IPS DF 6.9 (cell line): ENCODE measurements at regions not wholly inside any gene's neighbourhood (a gene's known extent, or its start where the extent isn't known, plus 50 kb on each side); places are given as distances from the start of the nearest gene placed in this dataset.

Source experiments
- DNase-seq: peaks from one replicate; pipeline ENCODE4 v3.0.0-alpha.2; 2013; ENCODE audit warnings: low read depth, low spot score
- H3K27ac ChIP-seq: one replicate; pipeline ENCODE4 v1.5.1; 2013; ENCODE audit warnings: low read length, control low read depth
- H3K27me3 ChIP-seq: 2 replicates; pipeline ENCODE4 v1.6.1; 2013; ENCODE audit warnings: mild to moderate bottlenecking, low read length; ENCODE audit not compliant: control insufficient read depth, insufficient read depth
- H3K36me3 ChIP-seq: 2 replicates; pipeline ENCODE4 v1.6.1; 2013; ENCODE audit warnings: low read length; ENCODE audit not compliant: control insufficient read depth, insufficient read depth
- H3K4me1 ChIP-seq: 2 replicates; pipeline ENCODE4 v1.6.1; 2013; ENCODE audit warnings: low read length; ENCODE audit not compliant: control insufficient read depth, insufficient read depth
- H3K4me3 ChIP-seq: 2 replicates; pipeline ENCODE4 v1.5.1; 2013; ENCODE audit warnings: mild to moderate bottlenecking, low read length
- H3K9me3 ChIP-seq: 2 replicates; pipeline ENCODE4 v1.6.1; 2013; ENCODE audit warnings: low read length, inconsistent platforms; ENCODE audit not compliant: control insufficient read depth, insufficient read depth
- WGBS: extraction: QIAGEN DNeasy Blood & Tissue Kit; methylation state at CpG from one replicate; pipeline ENCODE4 v1.1.7; 2013; ENCODE audit warnings: mixed read lengths, missing lambda C conversion rate; ENCODE audit not compliant: insufficient read length, insufficient coverage; 5-methylcytosine and 5-hydroxymethylcytosine counted together

- Histone ChIP-seq H3K9me3 (no peaks in the 10 kb centered on the region), H3K36me3 (no peaks in the 10 kb centered on the region), H3K27me3 (no peaks in the 10 kb centered on the region), H3K4me1 (no peaks in the 10 kb centered on the region), H3K27ac (no peak overlapping the region), H3K4me3 (no peak overlapping the region)
- WGBS: no CpG with 5 or more reads among the region's 4 CpGs
- no peak for DNase-seq
Observed at GRCh38 chr3:148084931-148085330, 612.8 kb upstream of the AGTR1 start.

DNA sequence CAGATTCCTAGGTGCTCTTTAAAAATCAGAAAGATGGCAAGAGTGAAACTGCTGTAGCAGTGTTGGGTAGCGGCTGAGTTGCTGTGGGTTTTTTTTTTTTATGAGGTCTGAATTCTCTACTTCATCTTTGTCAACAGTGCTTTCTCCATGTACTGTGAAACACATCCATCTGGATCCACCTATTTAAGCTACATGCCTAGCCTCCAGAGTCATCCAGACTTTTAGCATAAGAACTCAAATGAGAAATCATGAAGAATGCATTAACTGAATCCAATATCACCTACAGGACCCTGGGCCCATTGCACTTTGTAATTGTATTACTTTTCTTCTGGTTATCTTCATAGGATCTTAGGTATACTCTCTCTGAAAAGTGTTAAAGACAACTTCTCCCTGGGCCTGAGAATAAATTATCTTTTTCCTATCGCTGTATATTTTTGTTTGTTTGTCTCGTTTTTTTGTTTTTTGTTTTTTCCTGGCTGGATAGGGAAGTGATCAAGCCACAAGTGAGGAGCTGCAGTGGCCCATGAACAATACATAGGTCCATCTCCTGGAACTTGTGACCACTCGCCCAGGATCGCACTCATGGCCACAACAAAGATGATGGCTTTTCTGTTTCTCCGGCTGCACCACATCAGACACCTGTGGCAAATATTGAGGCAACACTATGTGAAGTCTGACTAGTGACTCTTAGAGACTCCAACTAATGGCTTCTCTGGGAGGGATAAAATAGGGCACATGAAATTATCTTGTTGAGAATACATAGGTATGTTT lies 609.9 kb upstream of the AGTR1 start:
- H3K4me1 ChIP-seq: no peaks in the 10 kb centered on the region
- H3K9me3 ChIP-seq: no peaks in the 10 kb centered on the region
- H3K4me3 ChIP-seq: no peak overlapping the region
- H3K27me3 ChIP-seq: no peaks in the 10 kb centered on the region
- DNase-seq: no peak
- H3K27ac ChIP-seq: no peak overlapping the region
- H3K36me3 ChIP-seq: no peaks in the 10 kb centered on the region
- WGBS: no CpG with 5 or more reads among the region's 6 CpGs

GRCh38 chr3:148089171-148089570 lies 608.5 kb upstream of the AGTR1 start:
- Histone ChIP-seq H3K27me3 (no peaks in the 10 kb centered on the region), H3K9me3 (no peaks in the 10 kb centered on the region), H3K4me1 (no peaks in the 10 kb centered on the region), H3K27ac (no peak overlapping the region), H3K36me3 (no peaks in the 10 kb centered on the region), H3K4me3 (no peak overlapping the region)
- DNase-seq: no peak

DNA sequence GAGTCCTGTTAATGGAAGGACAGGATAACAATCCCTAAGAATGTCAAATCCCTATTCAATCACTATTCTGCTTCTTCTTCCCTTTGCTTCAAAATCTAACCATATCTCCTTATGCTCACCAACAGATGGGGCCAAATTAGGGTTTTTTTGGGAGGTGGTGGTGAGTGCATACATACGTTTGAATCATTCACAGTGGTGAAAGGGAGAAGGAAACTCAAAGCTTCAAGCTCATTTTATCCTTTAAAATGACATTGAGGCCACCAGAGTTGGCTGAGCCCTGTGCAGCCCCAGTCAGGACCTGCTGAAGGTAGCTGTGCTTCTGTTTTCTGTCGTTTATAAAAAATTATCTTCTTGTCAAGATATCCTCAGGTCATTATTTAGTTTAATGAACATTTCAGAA lies 607.5 kb upstream of the AGTR1 start:
- H3K36me3 ChIP-seq: no peaks in the 10 kb centered on the region
- no CpG with 5 or more reads among the region's 2 CpGs for WGBS
- DNase-seq: no peak
- no peak overlapping the region for H3K27ac ChIP-seq
- no peaks in the 10 kb centered on the region for H3K4me1 ChIP-seq
- H3K9me3 ChIP-seq: no peaks in the 10 kb centered on the region
- no peak overlapping the region for H3K4me3 ChIP-seq
- no peaks in the 10 kb centered on the region for H3K27me3 ChIP-seq

GRCh38 chr3:148092624-148093347 lies 604.9 kb upstream of the AGTR1 start:
- H3K27ac ChIP-seq: no peak overlapping the region

GRCh38 chr3:148093753-148094152 lies 604.0 kb upstream of the AGTR1 start:
- WGBS: 100% methylated on average over 1 of the region's 1 CpG
- Histone ChIP-seq H3K9me3 (no peaks in the 10 kb centered on the region), H3K36me3 (no peaks in the 10 kb centered on the region), H3K27me3 (no peaks in the 10 kb centered on the region), H3K27ac (no peak overlapping the region), H3K4me1 (no peaks in the 10 kb centered on the region), H3K4me3 (no peak overlapping the region)
- no peak for DNase-seq

More at GRCh38 chr3:148092624-148093347, 604.9 kb upstream of the AGTR1 start:
- Histone ChIP-seq H3K36me3 (no peaks in the 10 kb centered on the region), H3K4me3 (no peak overlapping the region), H3K9me3 (no peaks in the 10 kb centered on the region), H3K4me1 (no peaks in the 10 kb centered on the region), H3K27me3 (no peaks in the 10 kb centered on the region)
- DNase-seq: no peak
- WGBS: no CpG with 5 or more reads among the region's 5 CpGs

- no CpG with 5 or more reads among the region's 5 CpGs for WGBS
Observed at GRCh38 chr3:148095962-148096361, 601.7 kb upstream of the AGTR1 start.

DNA sequence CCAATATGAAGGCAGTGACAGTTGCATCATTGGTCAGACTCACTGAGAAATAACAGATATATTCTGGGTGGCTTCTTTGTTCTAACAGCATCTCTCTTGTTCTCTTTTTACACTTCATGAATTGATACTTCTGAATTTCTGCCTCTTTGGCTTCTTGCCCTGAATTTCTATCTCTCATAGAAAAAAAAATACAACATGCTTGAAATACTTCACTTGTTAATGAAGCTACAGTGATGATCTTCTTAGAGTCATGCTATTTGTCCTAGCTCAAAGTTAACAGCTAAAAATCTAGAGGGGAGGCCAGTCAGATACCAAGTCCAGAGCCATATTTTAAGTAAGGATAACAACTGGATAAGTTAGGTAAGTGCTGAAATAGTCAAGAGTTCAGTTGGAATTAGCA lies 597.2 kb upstream of the AGTR1 start:
- no peak overlapping the region for H3K27ac ChIP-seq
- no peaks in the 10 kb centered on the region for H3K9me3 ChIP-seq
- H3K4me3 ChIP-seq: no peak overlapping the region
- no peaks in the 10 kb centered on the region for H3K36me3 ChIP-seq
- H3K27me3 ChIP-seq: no peaks in the 10 kb centered on the region
- DNase-seq: no peak
- no peaks in the 10 kb centered on the region for H3K4me1 ChIP-seq

More at GRCh38 chr3:148095962-148096361, 601.7 kb upstream of the AGTR1 start:
- no peak overlapping the region for H3K27ac ChIP-seq
- no peaks in the 10 kb centered on the region for H3K27me3 ChIP-seq
- H3K4me3 ChIP-seq: no peak overlapping the region
- DNase-seq: no peak
- no peaks in the 10 kb centered on the region for H3K36me3 ChIP-seq
- H3K9me3 ChIP-seq: no peaks in the 10 kb centered on the region
- H3K4me1 ChIP-seq: no peaks in the 10 kb centered on the region

- no peaks in the 10 kb centered on the region for H3K4me1 ChIP-seq
- no peaks in the 10 kb centered on the region for H3K27me3 ChIP-seq
- no peak for DNase-seq
- H3K9me3 ChIP-seq: no peaks in the 10 kb centered on the region
- no CpG with 5 or more reads among the region's 1 CpG for WGBS
- H3K4me3 ChIP-seq: no peak overlapping the region
- no peaks in the 10 kb centered on the region for H3K36me3 ChIP-seq
- no peak overlapping the region for H3K27ac ChIP-seq
Observed at GRCh38 chr3:148101061-148101460, 596.6 kb upstream of the AGTR1 start.

- Histone ChIP-seq H3K4me1 (no peaks in the 10 kb centered on the region), H3K27me3 (no peaks in the 10 kb centered on the region), H3K36me3 (no peaks in the 10 kb centered on the region), H3K27ac (no peak overlapping the region), H3K4me3 (no peak overlapping the region), H3K9me3 (no peaks in the 10 kb centered on the region)
- no CpG with 5 or more reads among the region's 1 CpG for WGBS
- no peak for DNase-seq
Observed at GRCh38 chr3:148102156-148102555, 595.5 kb upstream of the AGTR1 start.

DNA sequence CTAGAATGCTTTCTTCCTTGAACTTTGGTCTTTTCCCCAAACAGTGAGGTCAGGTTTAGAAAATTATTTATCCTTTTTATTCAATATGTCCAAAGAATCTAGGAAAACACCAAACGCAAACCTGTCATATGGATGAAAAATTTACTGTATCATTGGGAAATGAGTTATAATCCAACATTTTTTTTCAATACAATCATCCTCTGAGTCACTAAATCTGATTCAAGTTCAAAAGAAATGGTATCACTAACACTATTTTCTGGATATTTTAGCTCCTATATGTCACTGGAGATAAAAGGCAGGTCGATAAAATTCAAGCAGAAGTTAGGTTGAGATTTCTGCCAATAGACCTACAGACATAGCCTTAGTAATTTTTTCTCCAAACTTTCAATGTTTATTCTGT lies 591.6 kb upstream of the AGTR1 start:
- Histone ChIP-seq H3K36me3 (no peaks in the 10 kb centered on the region), H3K4me1 (no peaks in the 10 kb centered on the region), H3K4me3 (no peak overlapping the region), H3K9me3 (no peaks in the 10 kb centered on the region), H3K27me3 (no peaks in the 10 kb centered on the region), H3K27ac (no peak overlapping the region)
- DNase-seq: no peak
- no CpG with 5 or more reads among the region's 2 CpGs for WGBS
